K562 (cell line): ENCODE measurements at regions not wholly inside any gene's neighbourhood (a gene's known extent, or its start where the extent isn't known, plus 50 kb on each side); places are given as distances from the start of the nearest gene placed in this dataset.

ENCODE experiments used
- ATAC-seq: fragments of 200-7000 bp; cut with Tn5 transposase; 3 replicates; pipeline ENCODE4 v1.9.1; 2020; ENCODE audit warnings: moderate library complexity
- BruUV-seq: library from RNA; stranded (reverse); fragments of 400-500 nt; replicated peaks from 2 replicates; lab custom pipeline; 2021; lab: Mats Ljungman, UMichigan
- CTCF ChIA-PET: fragments of 300-600 bp; formaldehyde crosslinking; extraction: SDS; loops from one replicate; lab custom pipeline; 2021; ENCODE audit warnings: low intra/inter-chr PET ratio; lab: Yijun Ruan, JAX
- POLR2A ChIA-PET: fragments of 300-600, 350-650 bp; sonication (Branson Sonifier 250); formaldehyde crosslinking; extraction: SDS; loops from one replicate; lab custom pipeline; 2021; ENCODE audit warnings: antibody characterized with exemption, inconsistent platforms; lab: Yijun Ruan, JAX
- DNase-seq, 4 experiments: peaks; one replicate each; pipeline versions ENCODE4 v3.0.0 to v3.0.0-alpha.2; 2011 to 2018; ENCODE audit warnings: low spot score in 3 of 4, mixed read lengths in 3 of 4; ENCODE audit errors: extremely low read depth in 1 of 4
- FAIRE-seq: peaks from 2 replicates; lab custom pipeline; 2011; peaks lifted over from hg19 to GRCh38; lab: Jason Lieb, UNC
- H2AFZ ChIP-seq: 2 replicates; pipeline ENCODE4 v1.6.0; 2011; ENCODE audit warnings: low read depth, low read length, control low read depth, inconsistent platforms
- H3K27ac ChIP-seq: fragments of 200-600 bp; 3 replicates; pipeline ENCODE4 v1.8.0; 2011; ENCODE audit warnings: low read depth, mild to moderate bottlenecking, control low read depth, inconsistent platforms, low read length, moderate library complexity, mixed read lengths; ENCODE audit errors: extremely low read depth
- H3K27me3 ChIP-seq, 2 experiments: fragments of 300-600 bp in 1 of 2; 2 replicates in 1 of 2; 3 replicates in 1 of 2; pipeline versions ENCODE4 v1.6.0 to v1.8.0; 2011; ENCODE audit warnings: inconsistent platforms in 2 of 2, low read length in 2 of 2, mild to moderate bottlenecking in 1 of 2, mixed read lengths in 1 of 2, moderate library complexity in 1 of 2; ENCODE audit not compliant: control insufficient read depth in 2 of 2, insufficient read depth in 2 of 2
- H3K36me3 ChIP-seq: fragments of 300-600 bp; 3 replicates; pipeline ENCODE4 v1.8.0; 2011; ENCODE audit warnings: mild to moderate bottlenecking, low read length, inconsistent platforms; ENCODE audit not compliant: control insufficient read depth, insufficient read depth
- H3K4me1 ChIP-seq, 2 experiments: fragments of 200-600 bp in 1 of 2; replicated peaks in 1 of 2; 2 replicates in 1 of 2; 3 replicates in 1 of 2; pipeline versions ENCODE4 v1.5.1 to v1.8.0; 2011; ENCODE audit warnings: inconsistent platforms in 2 of 2, low read length in 2 of 2, mild to moderate bottlenecking in 1 of 2, mixed read lengths in 1 of 2, moderate library complexity in 1 of 2; ENCODE audit not compliant: control insufficient read depth in 2 of 2, insufficient read depth in 2 of 2
- H3K4me2 ChIP-seq: 2 replicates; pipeline ENCODE4 v1.6.1; 2011; ENCODE audit warnings: low read length, control low read depth, inconsistent platforms, mixed read lengths; ENCODE audit not compliant: insufficient read depth
- H3K4me3 ChIP-seq: fragments of 200-600 bp; sonication (generic), shearing (Covaris generic); 2 replicates; pipeline ENCODE4 v1.5.1; 2016; ENCODE audit warnings: control low read depth, inconsistent platforms
- H3K79me2 ChIP-seq: fragments of 200-600 bp; 3 replicates; pipeline ENCODE4 v1.8.0; 2011; ENCODE audit warnings: low read length, inconsistent platforms; ENCODE audit not compliant: control insufficient read depth, insufficient read depth
- H3K9ac ChIP-seq, 2 experiments: 2 replicates each; pipeline versions ENCODE4 v1.6.0 to v1.6.1; 2011; ENCODE audit warnings: low read depth in 2 of 2, low read length in 2 of 2, control low read depth in 1 of 2, inconsistent platforms in 1 of 2, mild to moderate bottlenecking in 1 of 2, mixed read lengths in 1 of 2; ENCODE audit not compliant: insufficient read depth in 1 of 2
- H3K9me1 ChIP-seq: one replicate; pipeline ENCODE4 v1.6.0; 2011; ENCODE audit warnings: inconsistent platforms, mild to moderate bottlenecking, low read length, moderate library complexity; ENCODE audit not compliant: control insufficient read depth, insufficient read depth
- H3K9me3 ChIP-seq: replicated peaks from 2 replicates; pipeline ENCODE4 v1.5.1; 2011; ENCODE audit warnings: low read depth, low read length, inconsistent platforms; ENCODE audit not compliant: control insufficient read depth, insufficient read depth
- H4K20me1 ChIP-seq: replicated peaks from 2 replicates; pipeline ENCODE4 v1.6.1; 2011; ENCODE audit warnings: low read length, inconsistent platforms, mixed read lengths; ENCODE audit not compliant: control insufficient read depth, insufficient read depth
- ATF6 ChIP-seq: sonication (generic); formaldehyde crosslinking; IDR thresholded peaks from 2 replicates; pipeline ENCODE4 v1.4.0; 2020; ENCODE audit warnings: mild to moderate bottlenecking, missing genetic modification reagents
- CBX1 ChIP-seq: sonication (generic); IDR thresholded peaks from 2 replicates; pipeline ENCODE4 v1.6.1; 2016; ENCODE audit warnings: antibody characterized with exemption, low read depth, mild to moderate bottlenecking
- CHD4 ChIP-seq: fragments of 200-600 bp; sonication (generic); IDR thresholded peaks from 3 replicates; pipeline ENCODE4 v1.6.1; 2012; ENCODE audit warnings: low read depth, mild to moderate bottlenecking, mixed read lengths, low read length, inconsistent platforms; ENCODE audit not compliant: insufficient read depth, insufficient replicate concordance, poor library complexity, severe bottlenecking
- KLF6 ChIP-seq: fragments of 250-450 bp; sonication (Bioruptor Pico); IDR thresholded peaks from 2 replicates; pipeline ENCODE4 v1.4.0; 2020; ENCODE audit warnings: mild to moderate bottlenecking, moderate library complexity, borderline replicate concordance
- MAX ChIP-seq: sonication (generic); formaldehyde crosslinking; IDR thresholded peaks from 2 replicates; pipeline ENCODE4 v1.9.0; 2022; ENCODE audit warnings: mild to moderate bottlenecking, missing genetic modification reagents
- MBD2 ChIP-seq: sonication (generic); IDR thresholded peaks from 2 replicates; pipeline ENCODE4 v1.6.1; 2016; ENCODE audit warnings: low read depth, borderline replicate concordance
- MEF2A ChIP-seq: IDR thresholded peaks from 2 replicates; pipeline ENCODE4 v1.6.1; 2011; ENCODE audit warnings: low read depth, mild to moderate bottlenecking, low read length, moderate library complexity; ENCODE audit not compliant: control insufficient read depth
- NFXL1 ChIP-seq: fragments of 450-650 bp; formaldehyde crosslinking; IDR thresholded peaks from 2 replicates; pipeline ENCODE4 v1.4.0; 2021; ENCODE audit warnings: mild to moderate bottlenecking
- NONO ChIP-seq, 2 experiments: fragments of 200-400 bp in 1 of 2; fragments of 450-650 bp in 1 of 2; formaldehyde crosslinking in 1 of 2; IDR thresholded peaks; 2 replicates each; pipeline ENCODE4 v1.6.1; 2017; ENCODE audit warnings: low read depth in 2 of 2, mild to moderate bottlenecking in 2 of 2, moderate library complexity in 2 of 2, low read length in 1 of 2
- POLR3G ChIP-seq: IDR thresholded peaks from 2 replicates; pipeline ENCODE4 v1.6.1; 2011; ENCODE audit not compliant: insufficient read length, insufficient replicate concordance; ENCODE audit errors: extremely low read depth
- RBBP5 ChIP-seq: fragments of 200-600 bp; sonication (generic); IDR thresholded peaks from 2 replicates; pipeline ENCODE4 v1.6.1; 2012; ENCODE audit warnings: borderline replicate concordance, mild to moderate bottlenecking, low read length, control low read depth, inconsistent platforms; ENCODE audit not compliant: insufficient read depth, poor library complexity, severe bottlenecking
- ZFP1 ChIP-seq: fragments of 450-650 bp; formaldehyde crosslinking; IDR thresholded peaks from 2 replicates; pipeline ENCODE4 v1.4.0; 2020; ENCODE audit warnings: mild to moderate bottlenecking, mixed read lengths
- WGBS: fragments of 100-300 bp; shearing (Covaris generic); methylation state at CpG from one replicate; pipeline ENCODE4 v1.1.6; 2016; ENCODE audit warnings: low coverage, mixed read lengths; ENCODE audit not compliant: insufficient coverage; ENCODE audit errors: missing lambda C conversion rate; 5-methylcytosine and 5-hydroxymethylcytosine counted together
- in situ Hi-C: fragments of 300-500 bp; cut with MboI; formaldehyde crosslinking; loops from 4 replicates; pipeline ENCODE4 v1.15.0; 2018; ENCODE audit warnings: inconsistent platforms, mixed read lengths
- intact Hi-C: fragments of 100-400 bp; cut with micrococcal nuclease; formaldehyde crosslinking; loops from 2 replicates; pipeline ENCODE4 v1.14.2; 2022
- TF ChIP-seq, protein P1 (sequence below): sonication (generic); formaldehyde crosslinking; IDR thresholded peaks from 2 replicates; pipeline ENCODE4 v1.8.1; 2023; ENCODE audit warnings: mild to moderate bottlenecking, missing genetic modification reagents, moderate library complexity

- in situ Hi-C loops (no loop called here), intact Hi-C loops (no loop called here)
- CTCF ChIA-PET, result no interaction called here
- ATAC-seq, result no peak
- H3K4me2 ChIP-seq, result no peak overlapping the region
- H3K9ac ChIP-seq, result no peak overlapping the region
- H3K27ac ChIP-seq, result no peak overlapping the region
- BruUV-seq, result no TSS peak
- H3K79me2 ChIP-seq, result no peaks in the 10 kb centered on the region
- H3K9me1 ChIP-seq, result no peaks in the 10 kb centered on the region
- WGBS, result 0% methylated on average over 1 of the region's 1 CpG
- H3K4me3 ChIP-seq, result no peak overlapping the region
- peak; percentile 63 for FAIRE-seq
- no peaks in the 10 kb centered on the region for H3K27me3 ChIP-seq
- H3K36me3 ChIP-seq, result no peaks in the 10 kb centered on the region
- H3K9me3 ChIP-seq, result no peaks in the 10 kb centered on the region
- H4K20me1 ChIP-seq, result no peaks in the 10 kb centered on the region
- no peaks in the 10 kb centered on the region for H3K4me1 ChIP-seq
- no peak for DNase-seq
- POLR2A ChIA-PET, result no interaction called here
- H2AFZ ChIP-seq, result no peak overlapping the region
- TF ChIP-seq NONO (IDR thresholded peaks at IDR 0.05; ENCODE audit: low read depth in 2 of 2, low read length in 1 of 2) (no peak), MEF2A (no peak), MAX (CRISPR knock-in tag) (no peak), CHD4 (no peak), POLR3G (no peak), ZFP1 (no peak), ATF6 (CRISPR knock-in tag) (no peak), MBD2 (no peak), RBBP5 (no peak), KLF6 (CRISPR knock-in tag) (no peak), CBX1 (no peak), NFXL1 (CRISPR knock-in tag) (no peak)
- TF ChIP-seq, protein P1, sequence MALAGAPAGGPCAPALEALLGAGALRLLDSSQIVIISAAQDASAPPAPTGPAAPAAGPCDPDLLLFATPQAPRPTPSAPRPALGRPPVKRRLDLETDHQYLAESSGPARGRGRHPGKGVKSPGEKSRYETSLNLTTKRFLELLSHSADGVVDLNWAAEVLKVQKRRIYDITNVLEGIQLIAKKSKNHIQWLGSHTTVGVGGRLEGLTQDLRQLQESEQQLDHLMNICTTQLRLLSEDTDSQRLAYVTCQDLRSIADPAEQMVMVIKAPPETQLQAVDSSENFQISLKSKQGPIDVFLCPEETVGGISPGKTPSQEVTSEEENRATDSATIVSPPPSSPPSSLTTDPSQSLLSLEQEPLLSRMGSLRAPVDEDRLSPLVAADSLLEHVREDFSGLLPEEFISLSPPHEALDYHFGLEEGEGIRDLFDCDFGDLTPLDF (CRISPR knock-in tag), result no peak
Measured at GRCh38 chr7:65230231-65230630, 143.4 kb upstream of the ZNF92 start.
